ENCODE measurements at regions not wholly inside any gene's neighbourhood (a gene's known extent, or its start where the extent isn't known, plus 50 kb on each side); places are given as distances from the start of the nearest gene placed in this dataset.

- TF ChIP-seq CTCF (conservative IDR thresholded peaks at IDR 0.05; ENCODE audit: low read depth, low read length) (no peak), CEBPB (IDR thresholded peaks at IDR 0.05; ENCODE audit: low read depth, low read length) (no peak), RCOR1 (IDR thresholded peaks at IDR 0.05; ENCODE audit: insufficient replicate concordance, low read length) (no peak), MXI1 (IDR thresholded peaks at IDR 0.05; ENCODE audit: borderline replicate concordance, low read depth, low read length) (no peak)
Observed at GRCh38 chr3:194784361-194784760, 98.7 kb downstream of the FAM43A start.

All from IMR-90 (cell line).